OCI-LY7 (cell line): ENCODE measurements at regions not wholly inside any gene's neighbourhood (a gene's known extent, or its start where the extent isn't known, plus 50 kb on each side); places are given as distances from the start of the nearest gene placed in this dataset.

Source experiments
- BruUV-seq: library from RNA; stranded (reverse); fragments of 400-500 nt; replicated peaks from 2 replicates; lab custom pipeline; 2021; lab: Mats Ljungman, UMichigan
- CTCF ChIA-PET: fragments of 300-600 bp; sonication (Branson Sonifier 250); formaldehyde crosslinking; loops from one replicate; lab custom pipeline; 2022; ENCODE audit warnings: antibody characterized with exemption; ENCODE audit not compliant: unreplicated experiment; lab: Charles Lee
- POLR2A ChIA-PET: fragments of 300-600 bp; sonication (Branson Sonifier 250); formaldehyde crosslinking; loops from one replicate; lab custom pipeline; 2022; ENCODE audit warnings: antibody characterized with exemption; lab: Charles Lee
- DNase-seq: peaks from one replicate; pipeline ENCODE4 v3.0.0-alpha.2; 2015; ENCODE audit warnings: low spot score
- H2AFZ ChIP-seq: fragments of 200-600 bp; sonication (generic), shearing (Covaris generic); 2 replicates; pipeline ENCODE4 v1.6.1; 2014; ENCODE audit warnings: mild to moderate bottlenecking, antibody characterized with exemption, low read length, moderate library complexity
- H3K27ac ChIP-seq: fragments of 200-600 bp; sonication (generic); 2 replicates; pipeline ENCODE4 v1.5.1; 2014; ENCODE audit warnings: mixed run types, low read depth, mild to moderate bottlenecking, moderate library complexity, low read length, inconsistent platforms; ENCODE audit not compliant: poor library complexity, severe bottlenecking
- H3K36me3 ChIP-seq: fragments of 200-600 bp; sonication (generic); 2 replicates; pipeline ENCODE4 v1.6.1; 2014; ENCODE audit warnings: mild to moderate bottlenecking, antibody characterized with exemption, low read length, moderate library complexity, mixed read lengths; ENCODE audit not compliant: insufficient read depth
- H3K4me1 ChIP-seq: fragments of 200-600 bp; sonication (generic); 2 replicates; pipeline ENCODE4 v1.5.1; 2014; ENCODE audit warnings: mild to moderate bottlenecking, low read length; ENCODE audit not compliant: insufficient read depth, poor library complexity, severe bottlenecking
- H3K4me2 ChIP-seq: fragments of 200-600 bp; sonication (generic); 2 replicates; pipeline ENCODE4 v1.6.1; 2014; ENCODE audit warnings: mild to moderate bottlenecking, low read length
- H3K4me3 ChIP-seq: fragments of 200-600 bp; sonication (generic); 2 replicates; pipeline ENCODE4 v1.5.1; 2014; ENCODE audit warnings: mild to moderate bottlenecking, low read depth, low read length; ENCODE audit not compliant: poor library complexity, severe bottlenecking
- H3K79me2 ChIP-seq: fragments of 200-600 bp; sonication (generic); 2 replicates; pipeline ENCODE4 v1.6.1; 2016; ENCODE audit warnings: low read depth, mild to moderate bottlenecking, low read length, moderate library complexity, mixed read lengths; ENCODE audit not compliant: insufficient read depth
- H3K9me2 ChIP-seq: fragments of 200-600 bp; sonication (generic); 2 replicates; pipeline ENCODE4 v1.6.1; 2016; ENCODE audit warnings: mild to moderate bottlenecking, low read length, mixed read lengths; ENCODE audit not compliant: insufficient read depth
- H3K9me3 ChIP-seq: fragments of 200-600 bp; sonication (generic); 2 replicates; pipeline ENCODE4 v1.6.1; 2014; ENCODE audit warnings: mild to moderate bottlenecking, mixed run types, low read length, mixed read lengths
- H4K20me1 ChIP-seq: fragments of 200-600 bp; sonication (generic); 2 replicates; pipeline ENCODE4 v1.6.1; 2014; ENCODE audit warnings: mild to moderate bottlenecking, antibody characterized with exemption, low read length, moderate library complexity, mixed read lengths; ENCODE audit not compliant: insufficient read depth
- CTCF ChIP-seq: fragments of 200-600 bp; sonication (generic); conservative IDR thresholded peaks from 2 replicates; pipeline ENCODE4 v1.5.1; 2014; ENCODE audit warnings: mild to moderate bottlenecking, antibody characterized with exemption, low read length, moderate library complexity, mixed read lengths
- EZH2phosphoT487 ChIP-seq: fragments of 200-600 bp; sonication (generic); IDR thresholded peaks from 2 replicates; pipeline ENCODE4 v1.6.1; 2018; ENCODE audit warnings: low read depth, borderline replicate concordance, mild to moderate bottlenecking, mixed run types, antibody characterized with exemption, low read length, moderate library complexity, mixed read lengths
- intact Hi-C: fragments of 100-400 bp; cut with micrococcal nuclease; formaldehyde crosslinking; loops from one replicate; pipeline ENCODE4 v1.10.0; 2022; ENCODE audit not compliant: unreplicated experiment

DNA sequence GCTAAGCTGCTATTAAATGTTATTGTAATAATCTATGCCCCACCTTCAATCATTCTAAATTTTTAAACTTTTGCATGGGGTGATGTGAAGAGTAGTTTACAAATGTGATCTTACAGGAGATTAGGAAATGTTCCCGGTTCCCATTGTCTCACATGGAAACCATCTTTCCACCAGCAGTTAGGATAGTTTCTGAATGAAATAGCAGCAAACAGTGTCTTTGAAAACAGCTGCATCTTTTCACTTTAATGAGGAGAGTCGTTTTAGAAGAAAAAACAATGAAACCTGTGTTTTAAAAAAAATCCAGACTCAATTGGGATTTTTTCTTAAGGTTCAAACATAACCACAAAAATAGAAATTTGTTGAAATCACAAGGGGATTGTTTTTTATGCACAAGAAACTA is 134.2 kb downstream of the TLR5 start:
- Histone ChIP-seq H3K4me2 (no peak overlapping the region), H3K36me3 (no peaks in the 10 kb centered on the region), H2AFZ (no peak overlapping the region), H4K20me1 (no peaks in the 10 kb centered on the region), H3K79me2 (no peaks in the 10 kb centered on the region), H3K4me3 (no peak overlapping the region), H3K9me2 (no peaks in the 10 kb centered on the region), H3K4me1 (no peaks in the 10 kb centered on the region), H3K27ac (no peak overlapping the region), H3K9me3 (no peaks in the 10 kb centered on the region)
- no peak for DNase-seq
- intact Hi-C loops: no loop called here
- no TSS peak for BruUV-seq
- ChIA-PET CTCF (no interaction called here), POLR2A (no interaction called here)
- TF ChIP-seq CTCF: no peak
- no peak for TF ChIP-seq EZH2phosphoT487

GRCh38 chr1:223009406-223009805 is 133.6 kb downstream of the TLR5 start:
- H2AFZ ChIP-seq: no peak overlapping the region
- no peak for DNase-seq
- no peak overlapping the region for H3K4me2 ChIP-seq
- H3K9me2 ChIP-seq: no peaks in the 10 kb centered on the region
- no peak overlapping the region for H3K27ac ChIP-seq
- H3K36me3 ChIP-seq: no peaks in the 10 kb centered on the region
- ChIA-PET CTCF (no interaction called here), POLR2A (interaction anchor here (0.6 kb wide), 1 partner anchor 100 kb away, joined by 3 read pairs; no protein-coding TSS in a partner anchor)
- H3K4me3 ChIP-seq: no peak overlapping the region
- no TSS peak for BruUV-seq
- H3K4me1 ChIP-seq: no peaks in the 10 kb centered on the region
- no peaks in the 10 kb centered on the region for H3K9me3 ChIP-seq
- intact Hi-C loops: no loop called here
- TF ChIP-seq EZH2phosphoT487 (no peak), CTCF (no peak)
- no peaks in the 10 kb centered on the region for H3K79me2 ChIP-seq
- no peaks in the 10 kb centered on the region for H4K20me1 ChIP-seq

DNA sequence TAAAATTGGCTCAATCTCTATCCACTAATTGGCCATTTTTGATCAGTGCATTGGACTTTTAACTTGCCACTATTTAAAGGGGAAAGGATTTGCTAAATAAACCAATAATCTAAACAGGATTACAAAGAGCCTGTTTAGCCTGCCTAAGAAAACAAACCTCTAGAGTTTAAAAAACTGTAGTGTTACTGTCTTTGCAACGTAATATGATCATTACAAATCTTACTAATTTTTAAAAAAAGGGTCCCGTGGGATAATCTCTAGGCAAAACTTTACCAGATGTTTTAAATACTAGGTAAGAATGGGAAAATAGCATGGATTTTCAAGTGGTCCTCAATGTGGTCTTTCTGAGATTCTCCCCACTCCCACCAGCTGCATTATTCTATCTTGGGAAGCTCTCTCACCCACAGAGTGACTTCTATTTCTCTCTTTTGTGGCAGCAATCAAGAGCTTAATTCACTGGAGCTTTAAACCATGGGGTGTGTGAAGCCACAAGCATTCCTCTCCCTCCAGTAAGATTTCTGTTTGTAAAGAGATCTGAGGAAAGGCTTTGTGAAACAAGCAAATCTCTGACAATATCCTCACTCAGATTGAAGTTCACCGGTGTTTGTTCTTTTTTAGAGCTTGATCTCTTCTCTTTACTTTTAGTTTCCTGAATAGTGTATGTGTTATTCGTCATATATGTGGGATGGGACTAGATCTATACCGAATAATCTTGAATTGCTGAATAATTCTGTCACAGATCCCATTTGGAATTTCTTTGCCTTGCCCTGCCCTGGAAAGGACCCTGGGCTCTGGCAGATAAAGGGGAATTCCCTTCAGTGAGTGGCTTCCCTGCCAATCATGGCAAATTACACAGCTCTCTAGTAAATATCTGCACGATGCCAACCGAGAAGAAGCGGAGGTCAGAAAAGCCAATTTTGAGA is 132.2 kb downstream of the TLR5 start:
- Histone ChIP-seq H3K36me3 (no peaks in the 10 kb centered on the region), H3K4me1 (no peaks in the 10 kb centered on the region), H4K20me1 (no peaks in the 10 kb centered on the region), H3K27ac (no peak overlapping the region), H2AFZ (no peak overlapping the region), H3K9me2 (no peaks in the 10 kb centered on the region), H3K79me2 (no peaks in the 10 kb centered on the region), H3K4me3 (no peak overlapping the region), H3K4me2 (no peak overlapping the region), H3K9me3 (no peaks in the 10 kb centered on the region)
- POLR2A ChIA-PET: no interaction called here
- CTCF ChIA-PET: no interaction called here
- intact Hi-C loops: no loop called here
- BruUV-seq: no TSS peak
- DNase-seq: no peak
- no peak for TF ChIP-seq CTCF
- no peak for TF ChIP-seq EZH2phosphoT487
